Lung (tissue), 11 donors: ENCODE measurements at regions not wholly inside any gene's neighbourhood (a gene's known extent, or its start where the extent isn't known, plus 50 kb on each side); places are given as distances from the start of the nearest gene placed in this dataset.

Source experiments
- ATAC-seq: fragments of 200-7000 bp; cut with Tn5 transposase; one replicate; pipeline ENCODE4 v1.9.1; 2020; ENCODE audit warnings: moderate number of reproducible peaks; ENCODE audit not compliant: insufficient read depth, low FRiP score
- DNase-seq, 3 donors: peaks; one replicate each; pipeline ENCODE4 v3.0.0-alpha.2; 2013 to 2017
- H3K27ac ChIP-seq, 2 donors: one replicate each; pipeline ENCODE4 v1.5.1; 2013; ENCODE audit warnings: mild to moderate bottlenecking in 2 of 2, moderate library complexity in 2 of 2, control low read depth in 1 of 2, inconsistent platforms in 1 of 2, low read depth in 1 of 2, low read length in 1 of 2
- H3K27me3 ChIP-seq, 3 donors: one replicate each; pipeline ENCODE4 v1.5.1; 2013; ENCODE audit warnings: low read length in 2 of 3; ENCODE audit not compliant: control insufficient read depth in 3 of 3, insufficient read depth in 3 of 3
- H3K36me3 ChIP-seq, 4 donors: one replicate each; pipeline ENCODE4 v1.5.1; 2013; ENCODE audit warnings: low read length in 4 of 4, mild to moderate bottlenecking in 1 of 4, moderate library complexity in 1 of 4; ENCODE audit not compliant: control insufficient read depth in 4 of 4, insufficient read depth in 4 of 4
- H3K4me1 ChIP-seq, 5 donors: one replicate each; pipeline ENCODE4 v1.5.1; 2013; ENCODE audit warnings: low read length in 5 of 5, mild to moderate bottlenecking in 2 of 5, moderate library complexity in 1 of 5; ENCODE audit not compliant: control insufficient read depth in 5 of 5, insufficient read depth in 5 of 5
- H3K4me3 ChIP-seq: one replicate; pipeline ENCODE4 v1.5.1; 2013; ENCODE audit warnings: mild to moderate bottlenecking, control low read depth, moderate library complexity
- H3K9ac ChIP-seq, 2 donors: one replicate each; pipeline ENCODE4 v1.5.1; 2013; ENCODE audit warnings: low read length in 2 of 2, control low read depth in 1 of 2; ENCODE audit not compliant: insufficient read depth in 1 of 2
- H3K9me3 ChIP-seq, 4 donors: one replicate each; pipeline ENCODE4 v1.5.1; 2013; ENCODE audit warnings: low read length in 3 of 4, mild to moderate bottlenecking in 1 of 4, moderate library complexity in 1 of 4; ENCODE audit not compliant: control insufficient read depth in 4 of 4, insufficient read depth in 3 of 4
- CTCF ChIP-seq: IDR thresholded peaks from 2 replicates; pipeline ENCODE4 v1.5.1; 2012; ENCODE audit warnings: mild to moderate bottlenecking; ENCODE audit errors: control extremely low read depth, extremely low read depth
- WGBS, 2 donors: extraction: QIAGEN DNeasy Blood & Tissue Kit; methylation state at CpG; one replicate each; pipeline ENCODE4 v1.1.7; 2013; 5-methylcytosine and 5-hydroxymethylcytosine counted together
- donor health status: control.
- donor health status: control.
- donor health status: Bipolar disorder and iron deficiency.
- donor health status: healthy.
- donor health status: DM: yes; HTN: yes; CAD: no.

GRCh38 chr9:16352251-16352650, 518.2 kb downstream of the BNC2 start:
- Histone ChIP-seq H3K27me3 (no peaks in the 10 kb centered on the region), H3K27ac (peak overlapping the region in 1 of 2 donors; percentile 52), H3K4me3 (no peak overlapping the region), H3K9ac (no peak overlapping the region), H3K4me1 (peaks cover 0 to 48% (median 7%) of the 10 kb centered on the region in 5 donors), H3K9me3 (no peaks in the 10 kb centered on the region), H3K36me3 (no peaks in the 10 kb centered on the region)
- TF ChIP-seq CTCF = no peak
- DNase-seq = peak in 2 of 3 donors; percentile 50 to 70
- WGBS, 2 donors = 79% methylated on average over 1 of the region's 1 CpG
- no peak for ATAC-seq

DNA sequence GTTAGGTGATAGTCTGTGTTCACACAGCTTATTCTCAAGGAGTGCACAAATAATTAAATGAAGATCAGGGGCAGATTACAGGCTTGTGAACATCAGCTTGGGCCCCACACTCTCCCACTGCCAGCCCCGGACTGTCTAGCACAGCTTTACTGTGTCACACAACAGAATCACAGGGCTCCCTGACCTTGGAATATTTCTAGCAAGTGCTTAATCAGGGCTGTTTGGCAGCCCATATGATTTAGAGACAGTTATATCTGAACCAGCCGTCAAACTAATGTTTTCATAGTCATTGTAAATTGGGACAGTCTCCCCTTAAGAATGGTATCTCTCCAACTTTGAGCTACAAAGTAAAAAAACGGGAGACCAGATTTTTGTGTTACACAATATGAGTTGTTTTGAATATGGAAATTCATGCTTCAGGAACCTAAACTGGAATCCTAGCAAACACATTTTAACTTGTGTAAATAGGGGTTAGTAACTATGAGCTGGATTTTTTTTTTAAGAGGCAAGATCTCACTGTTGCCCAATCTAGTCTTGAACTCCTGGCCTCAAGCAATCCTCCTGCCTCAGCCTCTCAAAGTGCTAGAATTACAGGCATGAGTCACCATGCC, 517.6 kb downstream of the BNC2 start:
- no peak overlapping the region for H3K27ac ChIP-seq
- peak; percentile 69 for ATAC-seq
- 60 to 73% methylated on average over 3 of the region's 3 CpGs for WGBS, 2 donors
- no peak overlapping the region for H3K4me3 ChIP-seq
- no peaks in the 10 kb centered on the region for H3K36me3 ChIP-seq
- peak; percentile 93 to 99 (median 99) for DNase-seq
- no peak overlapping the region for H3K9ac ChIP-seq
- no peak for TF ChIP-seq CTCF
- peaks cover 0 to 48% (median 7%) of the 10 kb centered on the region in 5 donors for H3K4me1 ChIP-seq
- no peaks in the 10 kb centered on the region for H3K27me3 ChIP-seq
- no peaks in the 10 kb centered on the region for H3K9me3 ChIP-seq

DNA sequence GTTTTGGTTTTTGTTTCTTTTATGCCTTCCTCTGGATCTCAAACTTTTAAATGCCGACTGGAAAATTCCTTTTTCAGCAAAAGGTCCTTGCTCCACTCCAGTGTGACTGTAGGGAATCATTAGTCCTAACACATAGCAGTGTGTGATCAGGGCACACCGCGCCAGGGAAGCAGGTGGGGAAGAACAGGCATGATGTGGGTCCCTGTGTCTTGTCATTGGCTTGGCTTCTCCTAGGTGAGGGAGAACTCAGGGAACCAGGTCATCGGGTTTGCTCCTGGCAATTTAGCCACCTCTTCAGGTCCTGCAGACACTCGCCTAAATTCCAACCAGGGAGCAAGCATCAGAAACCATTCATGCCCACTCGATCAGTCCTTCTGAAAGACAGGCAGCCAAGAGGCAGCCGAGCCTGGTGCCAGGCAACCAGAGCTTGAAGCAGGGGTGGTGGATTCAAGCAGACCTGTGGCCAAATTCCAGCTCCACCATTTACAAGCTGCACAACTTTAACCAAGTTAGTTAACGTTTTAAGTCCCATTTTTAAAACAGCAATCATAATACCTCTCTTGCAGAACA, 514.2 kb downstream of the BNC2 start:
- no peak for TF ChIP-seq CTCF
- H3K9ac ChIP-seq = peak overlapping the region in 1 of 2 donors; percentile 54
- DNase-seq (no peak), ATAC-seq (no peak)
- H3K4me1 ChIP-seq = peaks cover 0 to 34% (median 7%) of the 10 kb centered on the region in 5 donors
- no peak overlapping the region for H3K27ac ChIP-seq
- H3K9me3 ChIP-seq = no peaks in the 10 kb centered on the region
- H3K4me3 ChIP-seq = no peak overlapping the region
- H3K36me3 ChIP-seq = no peaks in the 10 kb centered on the region
- H3K27me3 ChIP-seq = no peaks in the 10 kb centered on the region
- 75 to 77% methylated on average over 8 of the region's 8 CpGs for WGBS, 2 donors
